Kidney glomerular epithelial cell (primary cell): ENCODE measurements at regions not wholly inside any gene's neighbourhood (a gene's known extent, or its start where the extent isn't known, plus 50 kb on each side); places are given as distances from the start of the nearest gene placed in this dataset.
"Not testable (repeated sequence)": the region's sequence is repeated elsewhere in the genome, so short reads cannot be mapped to it uniquely, and the experiment has no call there.

Experiments
- DNase-seq: peaks from one replicate; lab custom pipeline; 2025; lab: John Stamatoyannopoulos, UW

DNA sequence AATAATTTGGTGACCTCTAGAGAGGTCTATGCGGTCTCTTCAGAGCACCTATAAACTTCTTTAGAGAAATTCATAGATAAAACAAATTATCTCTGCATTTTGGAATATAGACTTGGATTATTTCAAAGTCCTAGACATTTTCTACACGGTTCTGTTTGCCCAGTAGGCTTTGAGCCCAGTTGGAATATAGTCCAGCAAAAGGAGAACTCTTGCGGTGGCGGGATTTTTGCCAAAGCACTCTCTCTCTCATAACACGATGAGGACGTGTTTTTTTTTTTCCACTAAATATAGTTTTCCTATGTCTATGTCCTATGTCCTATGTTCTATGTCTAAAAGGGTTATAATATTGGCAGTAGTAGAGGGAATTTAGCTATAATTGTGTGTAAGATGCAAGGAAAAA, 164.9 kb upstream of the AGR3 start:
- no peak for DNase-seq

DNA sequence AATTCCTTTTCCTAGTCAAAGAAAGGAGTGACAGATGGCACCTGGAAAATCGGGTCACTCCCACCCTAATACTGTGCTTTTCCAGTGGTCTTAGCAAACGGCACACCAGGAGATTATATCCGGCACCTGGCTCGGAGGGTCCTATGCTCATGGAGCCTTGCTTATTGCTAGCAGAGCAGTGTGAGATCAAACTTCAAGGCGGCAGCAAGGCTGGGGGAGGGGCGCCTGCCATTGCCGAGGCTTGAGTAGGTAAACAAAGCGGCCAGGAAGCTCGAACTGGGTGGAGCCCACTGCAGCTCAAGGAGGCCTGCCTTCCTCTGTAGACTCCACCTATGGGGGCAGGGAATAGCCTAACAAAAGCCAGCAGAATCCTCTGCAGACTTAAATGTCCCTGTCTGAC, 171.4 kb upstream of the AGR3 start:
- not testable (repeated sequence) for DNase-seq

DNA sequence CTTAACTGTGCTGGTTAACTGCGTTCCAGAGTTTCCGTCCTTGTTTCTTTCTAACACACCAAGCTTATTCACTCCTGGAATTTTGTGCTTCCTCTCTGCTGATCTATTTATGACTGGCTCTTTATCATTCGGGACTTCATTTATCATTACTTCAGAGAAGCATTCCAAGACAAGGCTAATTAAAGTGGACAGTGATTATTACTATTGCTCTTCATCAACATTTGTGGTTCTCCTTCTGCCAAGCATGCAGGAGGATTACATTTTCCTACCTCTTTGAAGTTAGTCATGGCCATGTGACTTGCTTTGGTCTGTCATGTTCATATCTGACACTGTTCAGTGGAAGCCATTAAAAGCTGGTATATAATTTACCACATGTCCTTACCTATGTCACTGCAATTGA, 172.4 kb upstream of the AGR3 start:
- DNase-seq = no peak

DNA sequence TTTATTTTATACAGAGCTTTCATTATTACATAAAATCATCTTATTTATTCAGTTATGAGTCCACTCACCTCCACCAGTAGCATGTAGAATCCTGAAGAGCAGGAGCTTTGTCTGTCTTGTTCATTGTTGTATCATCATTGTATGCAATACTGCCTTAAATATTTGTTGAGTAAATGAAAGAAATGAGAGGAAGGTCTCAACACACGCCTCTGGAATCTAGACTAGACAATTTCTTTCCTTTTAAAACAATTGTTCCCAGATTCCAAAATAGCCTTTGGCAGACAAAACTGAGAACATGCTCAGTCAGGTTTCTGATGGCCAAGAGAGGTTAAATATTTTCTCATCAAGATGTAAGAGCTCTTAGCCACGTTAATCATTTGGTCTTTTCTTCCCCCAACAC, 173.1 kb upstream of the AGR3 start:
- no peak for DNase-seq

DNA sequence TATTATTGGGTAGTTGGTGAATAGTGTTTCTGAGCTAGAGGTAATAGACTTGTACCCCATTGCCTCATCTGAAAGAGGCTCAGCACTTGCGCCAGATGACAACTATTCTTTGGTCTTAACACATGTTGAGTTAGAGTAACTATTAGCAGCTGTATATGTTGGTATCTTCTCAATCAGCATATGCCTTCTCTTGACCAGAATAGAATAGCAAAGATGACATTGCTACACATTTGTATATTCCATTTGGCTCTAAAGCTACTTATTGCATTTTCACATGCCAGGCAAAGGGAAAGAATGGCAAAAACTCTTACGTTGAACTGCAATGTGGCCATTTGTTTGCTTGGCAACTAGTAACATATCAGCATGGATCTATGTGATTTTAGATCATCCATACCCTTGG, 173.8 kb upstream of the AGR3 start:
- DNase-seq = no peak

DNA sequence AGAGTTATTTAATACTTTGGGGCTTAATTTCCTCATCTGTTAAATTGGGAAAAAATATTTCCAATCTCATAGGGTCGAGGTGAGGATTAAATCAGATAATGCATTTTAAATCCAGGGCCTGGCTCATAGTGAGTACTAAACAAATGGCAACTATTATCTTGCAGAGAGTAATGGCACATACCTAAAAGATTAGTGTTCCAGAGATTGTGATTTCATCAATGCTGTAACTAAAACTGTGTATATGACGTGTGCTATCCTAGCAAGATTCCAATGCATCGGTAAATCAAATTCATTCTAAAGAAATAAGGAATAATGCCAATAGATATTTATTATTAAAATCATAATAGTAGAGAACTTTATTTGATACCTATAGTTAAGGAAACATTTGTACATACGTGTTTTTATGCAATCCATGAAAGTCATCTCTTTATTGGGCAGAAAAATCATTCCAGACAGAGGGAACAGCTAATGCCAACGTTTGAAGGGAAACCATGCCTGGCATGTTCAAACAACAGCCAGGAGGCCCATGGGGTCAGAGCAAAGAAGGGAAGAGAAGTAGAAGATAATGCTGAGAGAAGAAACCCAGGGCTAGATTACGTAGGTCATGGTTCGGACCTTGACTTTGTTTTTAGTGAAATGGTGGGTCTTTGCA, 174.8 kb upstream of the AGR3 start:
- DNase-seq = no peak

DNA sequence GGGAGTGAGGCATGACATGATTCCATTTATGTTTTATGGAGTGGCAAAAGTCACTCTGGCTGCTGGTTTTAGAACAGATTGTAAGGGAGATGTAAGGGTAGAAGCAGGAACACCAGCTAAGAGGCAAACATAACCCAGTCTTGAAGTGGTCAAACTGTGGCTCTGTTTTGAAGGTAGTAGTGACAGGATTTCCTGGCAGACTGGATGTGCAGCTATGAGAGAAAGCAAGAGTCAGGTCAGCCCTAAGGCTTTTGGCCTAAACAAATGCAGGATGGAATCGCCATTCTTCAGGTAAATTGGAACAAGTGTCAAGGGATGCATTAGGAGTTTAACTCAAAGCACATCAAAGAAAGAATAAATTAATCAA, 175.3 kb upstream of the AGR3 start:
- no peak for DNase-seq

DNA sequence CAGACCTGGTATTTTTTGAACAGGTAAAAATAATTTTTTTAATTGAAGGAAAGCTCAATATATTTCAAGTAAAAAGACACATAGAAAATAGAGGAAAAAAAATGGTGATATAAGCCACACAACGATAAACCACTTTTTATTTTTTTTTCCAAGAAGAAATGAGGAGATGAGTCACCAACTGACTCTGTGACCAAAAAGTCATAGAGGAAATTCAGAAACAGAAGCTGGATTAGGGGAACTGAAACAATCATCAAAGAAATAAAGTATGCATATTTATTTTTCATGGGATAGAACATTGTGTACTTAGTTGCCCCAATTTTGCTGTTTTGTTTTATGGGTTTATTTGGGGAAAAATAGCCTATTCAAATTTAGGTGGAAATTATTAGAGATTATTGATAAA, 176.8 kb upstream of the AGR3 start:
- no peak for DNase-seq

DNA sequence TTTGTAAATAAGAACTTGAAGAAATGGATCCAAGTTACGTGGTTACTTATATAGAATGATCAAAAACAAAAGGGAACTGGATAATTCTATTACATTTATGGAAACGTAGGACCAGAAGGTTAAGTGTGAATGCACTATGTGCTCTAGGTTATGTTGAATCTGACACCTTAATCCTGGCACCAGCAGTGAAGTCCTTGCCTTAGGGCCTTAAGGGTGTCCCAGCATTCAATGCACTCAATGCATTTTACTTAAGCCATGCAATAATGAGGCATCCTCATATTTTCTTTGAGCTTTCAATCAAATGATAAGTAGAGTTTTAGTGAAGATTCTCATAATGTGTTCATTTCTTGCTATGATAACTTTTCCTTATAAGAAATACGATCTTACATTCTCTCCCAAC, 178.3 kb upstream of the AGR3 start:
- DNase-seq = no peak

DNA sequence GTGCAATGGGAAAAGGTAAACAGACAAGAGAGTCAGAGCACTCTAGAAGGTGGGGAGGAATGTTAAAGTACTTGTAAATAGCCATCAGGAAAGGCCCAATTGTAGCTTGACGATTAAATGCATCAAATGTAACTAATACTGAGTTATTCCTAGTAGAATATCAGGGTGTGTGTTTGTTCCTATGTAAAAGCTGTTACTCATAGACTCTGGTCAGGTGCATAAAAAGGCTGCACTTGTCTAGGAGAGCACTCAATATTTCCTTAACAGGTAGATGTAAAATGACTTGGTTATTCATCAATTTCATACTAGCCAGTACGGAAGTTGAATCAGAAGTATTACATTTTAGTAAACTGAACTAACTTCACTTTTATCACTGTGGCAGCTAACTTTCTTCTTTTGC, 179.7 kb upstream of the AGR3 start:
- DNase-seq = no peak

DNA sequence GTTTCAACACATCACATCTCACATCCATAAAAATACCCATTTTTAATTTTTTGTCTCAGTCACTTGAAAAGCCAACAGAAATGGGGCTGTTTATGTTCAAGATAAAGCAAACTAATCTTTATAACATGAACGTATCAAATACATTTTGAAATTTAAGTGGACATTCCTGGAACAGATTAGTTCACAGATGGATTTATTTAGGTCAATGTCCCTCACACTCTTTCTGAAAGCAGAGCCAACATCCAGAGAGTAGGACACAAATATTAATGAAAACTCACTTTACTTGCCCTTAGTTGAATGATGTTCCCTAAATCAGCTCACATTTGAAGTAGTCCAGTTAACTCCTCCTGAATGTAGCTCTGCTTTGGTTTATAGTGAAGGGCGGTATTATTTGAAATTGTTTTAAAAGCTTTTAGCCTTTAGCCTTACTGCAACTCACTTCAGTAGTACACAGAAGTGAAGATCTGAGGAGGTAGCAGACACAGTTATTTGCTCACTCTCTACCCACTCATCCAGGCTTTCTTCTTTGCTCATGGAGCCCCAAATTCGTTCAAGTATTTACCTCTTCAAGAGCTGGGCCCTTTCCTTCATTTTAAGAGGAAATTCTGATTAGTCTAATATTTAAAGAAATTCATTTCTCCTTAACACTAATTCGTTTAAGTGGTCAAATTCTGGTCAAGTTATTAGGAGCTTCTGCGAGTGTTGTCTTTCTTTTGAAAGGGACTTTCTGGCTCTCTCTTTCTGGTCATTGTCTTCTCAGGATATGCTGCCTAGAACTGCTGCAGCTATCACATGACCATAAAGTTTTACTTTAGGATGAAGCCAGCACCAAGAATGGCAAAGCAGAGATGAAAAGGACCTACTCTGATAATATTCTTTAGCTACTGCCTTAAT, 180.6 kb upstream of the AGR3 start:
- DNase-seq = no peak

DNA sequence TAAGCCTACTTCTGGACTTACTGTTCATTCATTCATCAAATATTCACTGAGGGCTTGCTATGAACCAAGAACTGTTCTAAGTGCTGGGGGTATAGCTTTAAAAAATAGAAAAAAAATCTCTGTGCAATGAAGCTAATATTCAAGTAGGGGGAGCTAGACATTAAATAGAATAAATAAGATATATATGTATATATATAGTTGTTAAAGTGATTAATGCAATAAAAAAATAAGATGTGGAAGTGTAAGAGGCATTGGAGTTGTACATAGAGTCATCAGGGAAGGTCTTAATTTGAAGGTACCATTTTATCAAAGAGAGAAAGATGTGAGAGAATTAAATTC, 181.2 kb upstream of the AGR3 start:
- DNase-seq = peak; percentile 22

DNA sequence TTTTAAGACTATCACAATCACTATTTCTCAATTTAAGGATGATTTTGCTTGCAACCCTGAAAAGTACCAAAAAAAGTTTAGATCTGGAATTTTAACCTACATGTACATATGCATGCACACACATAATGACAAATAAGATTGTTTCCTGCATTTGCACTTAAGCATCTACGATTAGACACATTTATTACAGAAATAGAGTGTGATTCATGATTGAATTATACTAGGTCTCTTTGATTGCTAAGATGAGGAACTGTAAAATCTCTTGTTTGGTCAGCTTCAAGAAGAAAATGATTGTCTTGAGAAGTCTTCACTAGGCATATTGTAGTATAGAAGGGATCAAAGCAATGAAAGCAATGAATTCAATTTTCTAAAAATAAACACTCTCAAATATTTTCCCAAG, 185.9 kb upstream of the AGR3 start:
- DNase-seq = no peak

DNA sequence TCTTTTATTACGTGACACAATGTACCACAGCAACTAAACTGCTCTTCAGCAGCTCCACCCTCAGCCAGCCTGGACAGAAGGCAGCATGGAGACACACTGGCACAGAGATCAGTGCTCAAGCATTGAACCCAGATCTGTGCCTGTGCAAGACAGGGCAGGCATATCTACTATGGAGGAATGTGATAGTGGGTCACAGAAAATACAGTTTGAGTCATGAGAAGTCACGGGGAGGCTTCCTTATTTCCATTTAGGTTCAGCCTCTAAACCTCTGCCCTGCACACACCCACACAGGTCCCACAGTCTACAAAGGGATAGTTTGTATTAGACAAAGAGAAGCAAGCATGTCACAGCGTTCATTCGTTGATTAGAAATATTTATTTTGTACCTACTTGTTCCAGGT, 187.4 kb upstream of the AGR3 start:
- no peak for DNase-seq

DNA sequence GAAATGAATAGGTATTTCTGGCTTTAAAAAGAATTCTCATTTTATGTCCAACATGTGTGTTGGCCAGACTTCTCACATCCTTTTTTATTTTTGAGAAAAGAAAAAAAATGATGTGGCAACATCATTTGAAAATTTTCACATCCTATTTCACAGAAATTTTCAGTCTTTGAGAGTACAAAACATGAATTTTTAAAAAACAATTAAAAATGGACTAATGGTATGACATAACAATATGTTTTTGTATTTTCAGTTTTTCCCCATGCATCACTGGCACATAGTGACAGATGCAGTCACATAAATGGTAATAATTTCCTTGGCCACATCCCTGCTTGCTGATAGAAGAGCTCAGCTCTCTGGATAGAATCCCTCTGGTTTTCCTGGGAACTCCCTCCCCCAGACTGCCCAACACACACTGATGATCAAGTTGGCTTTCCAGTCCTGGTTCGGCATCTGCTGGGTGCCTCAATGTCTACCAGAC, 188.5 kb upstream of the AGR3 start:
- no peak for DNase-seq

DNA sequence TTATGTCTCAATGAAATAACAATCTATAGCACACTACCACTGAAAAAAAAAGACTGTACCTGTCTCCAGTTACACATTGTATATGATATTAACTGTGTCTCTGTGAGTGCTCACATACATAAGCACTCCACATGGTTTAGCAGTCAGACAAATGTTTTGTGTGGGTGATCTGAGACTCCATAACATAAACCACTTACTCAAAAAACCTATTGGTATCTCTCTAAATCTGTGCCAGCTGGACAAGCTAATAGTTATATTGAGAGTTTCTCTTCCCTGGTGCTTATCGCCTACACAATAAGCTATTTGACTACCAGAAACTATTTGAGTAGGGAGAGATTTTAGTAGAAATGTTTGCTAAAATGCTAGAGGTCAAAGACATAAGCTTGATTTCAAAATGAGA, 190.1 kb upstream of the AGR3 start:
- no peak for DNase-seq

DNA sequence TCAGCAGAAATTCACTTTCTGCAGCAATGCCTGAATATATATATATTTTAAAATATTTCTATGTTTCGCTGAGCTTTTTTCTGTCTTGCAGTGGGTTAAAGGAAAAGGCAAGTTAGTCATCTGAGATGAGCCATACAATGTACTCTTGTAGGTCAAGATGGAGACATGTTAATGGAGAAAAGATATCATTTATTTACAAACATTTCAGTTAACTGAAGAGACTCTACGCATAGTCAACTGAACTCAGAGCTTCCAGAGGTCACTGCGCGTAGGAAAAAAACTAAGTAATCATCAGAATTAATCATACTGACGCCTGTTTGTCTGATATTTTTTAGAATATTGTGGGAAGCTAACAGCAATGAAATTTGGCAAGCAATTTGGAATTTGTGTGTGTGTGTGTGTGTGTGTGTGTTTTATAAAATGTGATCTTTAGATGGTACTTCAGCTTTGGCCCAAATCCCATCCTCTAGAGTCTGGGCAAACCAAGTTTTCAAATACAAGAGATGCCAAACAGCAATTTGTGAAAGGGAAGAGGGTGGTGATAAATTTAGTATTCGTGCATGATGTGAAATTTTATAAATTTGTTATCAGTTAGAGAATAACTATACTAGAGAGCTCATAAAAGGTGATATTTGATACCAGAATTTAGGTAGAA, 193.9 kb upstream of the AGR3 start:
- no peak for DNase-seq

DNA sequence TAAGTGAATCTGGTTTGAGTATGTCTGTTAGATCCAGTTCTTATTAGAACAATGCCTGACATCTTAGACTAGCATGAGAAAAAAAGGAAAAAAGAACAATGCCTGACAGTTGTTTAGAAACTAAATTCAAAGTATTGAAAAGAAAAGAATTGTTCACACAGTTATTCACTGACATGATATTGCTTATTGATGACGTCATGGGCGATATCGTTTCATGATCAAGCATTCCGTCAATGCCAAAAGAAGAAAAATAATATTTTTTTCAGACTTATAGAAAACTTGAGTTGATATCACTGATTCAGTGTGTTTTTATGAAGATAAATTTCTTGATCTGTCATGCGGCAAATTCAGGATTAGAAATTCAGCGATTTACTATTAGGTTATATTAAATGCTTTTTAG, 196.5 kb upstream of the AGR3 start:
- no peak for DNase-seq

DNA sequence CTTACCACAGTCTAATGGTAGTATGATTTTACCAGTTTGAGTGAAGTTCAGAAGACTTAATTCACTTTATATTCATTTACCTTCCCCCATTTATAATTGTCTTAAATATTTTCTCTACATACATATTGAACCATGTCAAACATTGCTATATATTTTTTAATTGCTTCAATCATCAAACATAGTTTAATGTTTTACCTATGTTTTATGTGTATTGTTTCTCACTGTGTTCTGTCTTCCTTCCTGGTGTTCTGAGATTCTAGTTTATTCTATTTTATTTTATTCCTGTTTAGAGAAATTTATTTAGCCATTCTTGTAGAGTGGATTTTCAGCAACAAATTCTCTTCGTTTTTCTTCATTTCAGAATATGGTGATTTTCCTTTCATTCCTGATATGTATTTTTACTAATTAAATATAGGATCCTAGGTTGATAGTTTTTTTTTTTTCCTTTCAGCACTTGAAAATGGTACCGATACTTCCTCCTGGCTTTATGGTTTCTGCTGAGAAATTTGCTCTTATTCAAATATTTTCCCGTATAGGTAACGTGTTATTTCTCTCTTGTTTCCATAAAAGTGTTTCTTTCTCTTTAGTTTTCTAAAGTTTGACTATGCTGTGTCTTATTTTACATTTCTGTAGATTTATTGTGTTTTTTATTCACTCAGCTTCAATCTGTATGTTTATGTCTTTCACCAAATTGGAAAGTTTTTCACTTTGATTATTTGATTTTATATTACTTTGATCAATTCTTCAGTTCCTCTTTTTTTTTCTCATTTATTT, 201.8 kb upstream of the AGR3 start:
- no peak for DNase-seq

DNA sequence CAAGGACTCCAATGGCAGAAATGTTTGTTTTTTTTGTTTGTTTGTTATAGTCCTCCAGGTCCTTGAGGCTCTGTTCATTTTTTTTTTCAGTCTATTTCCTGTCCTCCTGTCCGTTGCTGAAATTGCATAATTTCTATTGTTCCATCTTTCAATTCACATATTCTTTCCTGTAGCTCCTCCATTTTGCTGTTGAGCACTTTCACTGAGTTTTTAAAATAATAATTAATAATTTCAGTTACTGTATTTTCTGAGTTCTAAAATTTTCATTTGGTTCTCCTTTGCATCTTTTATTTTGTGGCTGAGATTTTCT, 202.3 kb upstream of the AGR3 start:
- DNase-seq = no peak

DNA sequence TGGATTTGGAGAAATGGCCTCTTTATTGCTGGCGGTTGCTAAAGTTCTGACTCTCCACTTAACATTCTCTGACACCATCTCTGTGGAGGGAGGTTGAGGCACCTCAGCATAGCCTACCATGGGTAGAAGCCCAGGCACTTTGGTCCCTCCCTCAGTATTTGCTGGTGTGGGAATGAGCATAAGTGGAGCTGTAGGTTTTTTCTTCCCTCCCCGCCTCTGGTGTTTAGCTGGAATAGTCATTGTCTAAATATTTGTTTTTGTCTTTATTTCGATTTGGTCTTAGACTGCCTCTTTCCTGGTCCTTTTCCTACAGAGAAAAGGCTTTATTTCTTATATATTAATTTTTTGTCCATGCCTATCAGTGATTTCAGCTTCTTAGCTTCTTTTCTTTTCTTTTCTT, 203.4 kb upstream of the AGR3 start:
- no peak for DNase-seq

DNA sequence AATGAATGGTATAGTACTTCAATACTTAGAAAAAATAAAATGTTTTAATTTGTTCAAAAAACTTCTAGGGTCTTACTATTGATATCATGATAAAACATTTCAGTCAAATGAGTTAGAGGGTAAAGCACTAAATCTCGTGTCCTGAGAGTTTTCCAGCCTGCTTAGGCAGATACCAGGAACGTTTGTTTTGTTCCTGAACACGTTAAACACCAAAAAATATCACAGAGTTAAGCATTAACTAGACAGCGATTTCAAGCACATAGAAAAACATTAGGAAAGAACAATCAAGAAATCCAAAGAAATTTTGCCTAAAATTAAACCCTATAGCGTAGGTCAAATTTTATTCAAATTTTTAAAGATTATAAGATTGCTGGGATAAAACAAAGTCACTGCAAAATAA, 204.6 kb upstream of the AGR3 start:
- DNase-seq = no peak

DNA sequence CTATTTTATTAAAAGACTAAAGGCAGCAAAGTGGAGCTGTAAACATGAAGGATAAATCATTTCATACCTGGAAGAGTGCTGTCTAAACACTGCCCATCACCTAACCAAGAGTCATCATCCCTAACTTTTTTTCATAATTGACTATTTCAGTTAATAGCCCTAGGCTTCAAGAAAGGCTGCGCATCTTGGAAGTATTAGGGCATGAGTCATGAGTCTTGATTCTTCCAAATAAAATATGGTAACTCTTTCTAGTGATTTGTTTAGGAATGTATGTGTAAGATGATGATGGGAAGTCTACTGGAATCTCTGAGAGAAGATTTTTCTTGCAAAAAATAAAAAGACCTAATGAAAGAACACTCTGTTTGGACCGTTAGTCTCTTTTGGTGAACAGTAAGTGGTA, 207.7 kb upstream of the AHR start:
- no peak for DNase-seq
